Fibroblast of skin of left biceps (primary cell): ENCODE measurements at regions not wholly inside any gene's neighbourhood (a gene's known extent, or its start where the extent isn't known, plus 50 kb on each side); places are given as distances from the start of the nearest gene placed in this dataset.
A peak's percentile ranks its signal among the peaks of the same experiment; 100 is the strongest.
"Not testable (repeated sequence)": the region's sequence is repeated elsewhere in the genome, so short reads cannot be mapped to it uniquely, and the experiment has no call there.

Source experiments
- DNase-seq, 2 experiments: peaks; one replicate each; pipeline ENCODE4 v3.0.0-alpha.2; 2013; ENCODE audit warnings: low read depth in 2 of 2

- DNase-seq: no peak
These were observed 390.3 kb upstream of the PKN2 start for GRCh38 chr1:88293691-88294190.

DNA sequence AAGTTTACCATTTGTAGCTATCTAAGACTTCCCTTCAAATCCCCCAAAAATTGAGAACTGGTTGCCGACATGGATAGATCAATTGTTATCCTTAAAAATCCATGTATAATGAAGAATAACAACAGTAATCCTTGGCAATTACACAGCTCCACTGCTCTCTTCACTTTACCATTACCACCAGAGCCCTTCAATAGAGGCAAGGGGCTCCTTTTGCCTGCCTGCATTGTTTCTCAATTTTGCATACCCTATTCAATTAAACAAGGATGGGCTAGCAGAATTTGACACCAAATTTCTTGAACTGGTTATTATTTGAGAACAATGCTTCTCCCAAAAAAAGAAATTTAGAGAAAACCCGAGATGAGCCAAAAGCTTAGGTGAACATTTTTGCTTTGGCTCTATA, 387.8 kb upstream of the PKN2 start:
- no peak for DNase-seq

DNA sequence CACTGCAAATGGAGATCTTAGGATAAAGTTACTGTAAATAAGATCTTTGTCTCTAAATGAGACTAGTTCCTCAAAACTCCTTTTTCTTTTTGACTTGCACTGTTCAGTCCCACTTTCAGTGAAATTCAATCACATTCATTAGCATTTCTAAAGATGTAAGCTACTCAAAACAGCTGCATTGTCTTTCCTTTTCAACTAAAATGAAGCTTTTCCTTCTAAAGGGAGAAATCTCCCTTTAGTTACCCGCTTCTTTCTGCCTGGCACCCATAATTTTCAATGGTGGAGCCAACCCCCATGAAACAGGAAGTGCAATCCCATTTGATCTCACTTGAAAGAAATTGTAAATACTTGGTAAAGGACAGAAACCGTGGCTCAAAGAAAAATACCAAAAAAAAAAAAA, 387.4 kb upstream of the PKN2 start:
- DNase-seq: no peak

GRCh38 chr1:88298506-88298905, 385.6 kb upstream of the PKN2 start:
- no peak for DNase-seq

DNA sequence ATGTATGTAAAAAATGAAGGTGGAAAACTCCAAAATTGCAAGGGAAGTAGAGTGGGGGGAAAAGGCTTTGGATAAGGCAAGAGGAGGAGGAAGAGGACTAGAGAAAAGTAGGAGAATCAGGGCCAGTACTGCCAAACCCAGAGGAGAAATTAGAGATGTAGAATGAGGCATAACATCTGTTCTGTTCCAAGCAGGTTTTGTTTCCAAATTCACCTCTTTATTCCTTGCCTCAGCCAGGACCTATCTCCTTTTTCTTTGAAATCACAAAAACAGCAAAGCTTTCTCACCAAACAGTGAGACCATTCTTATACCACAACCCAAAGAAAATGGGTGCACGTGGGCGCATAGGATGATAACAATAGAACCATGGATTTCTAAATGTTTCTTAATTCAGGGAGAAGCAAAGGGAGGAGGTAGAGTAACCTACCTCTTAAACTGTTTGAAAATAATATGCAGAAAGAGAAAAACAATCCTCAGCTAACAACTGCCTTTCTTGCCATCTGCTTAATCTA, 383.3 kb upstream of the PKN2 start:
- no peak for DNase-seq

- peak; percentile 14 to 18 for DNase-seq
These were observed 381.1 kb upstream of the PKN2 start for GRCh38 chr1:88302843-88303486.

DNA sequence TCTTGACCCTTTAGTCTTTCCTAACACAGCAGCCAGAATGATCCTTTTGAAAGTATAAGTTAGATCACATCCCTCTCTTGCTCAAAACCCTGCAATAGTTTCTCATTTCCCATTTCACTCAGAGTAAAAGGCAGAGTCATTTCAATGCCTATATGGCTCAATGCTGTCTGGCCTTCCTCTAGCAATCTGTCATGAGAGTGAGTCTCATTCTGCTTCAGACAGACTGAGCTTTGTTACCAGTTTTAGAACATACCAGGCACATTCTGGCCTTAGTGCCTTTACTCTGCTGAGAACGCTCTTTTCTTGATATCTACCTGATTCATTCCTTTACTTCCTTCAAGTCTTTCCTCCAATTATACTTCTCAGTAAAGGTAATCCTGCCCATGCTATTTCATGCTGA, 372.8 kb upstream of the PKN2 start:
- DNase-seq: no peak

DNA sequence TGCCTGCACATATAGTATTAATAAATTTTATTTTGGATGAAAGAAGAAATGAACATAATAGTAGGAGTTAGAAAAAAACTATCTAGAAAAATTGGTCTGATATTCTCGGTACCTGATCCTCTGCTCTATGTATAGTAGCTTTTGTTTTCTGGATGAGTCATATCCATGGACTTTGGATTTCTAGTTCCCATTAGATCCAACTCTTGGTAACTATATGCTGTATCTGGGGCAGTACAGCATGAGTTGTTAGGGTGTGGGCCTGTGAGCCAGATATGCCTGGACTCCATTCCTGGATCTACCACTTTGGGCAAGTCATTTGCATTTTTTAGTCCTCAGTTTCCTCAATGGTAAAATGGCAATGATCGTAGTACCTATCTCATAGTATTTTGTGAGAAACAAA, 372.2 kb upstream of the PKN2 start:
- no peak for DNase-seq

- DNase-seq: no peak
These were observed 366.7 kb upstream of the PKN2 start for GRCh38 chr1:88317396-88317795.

DNA sequence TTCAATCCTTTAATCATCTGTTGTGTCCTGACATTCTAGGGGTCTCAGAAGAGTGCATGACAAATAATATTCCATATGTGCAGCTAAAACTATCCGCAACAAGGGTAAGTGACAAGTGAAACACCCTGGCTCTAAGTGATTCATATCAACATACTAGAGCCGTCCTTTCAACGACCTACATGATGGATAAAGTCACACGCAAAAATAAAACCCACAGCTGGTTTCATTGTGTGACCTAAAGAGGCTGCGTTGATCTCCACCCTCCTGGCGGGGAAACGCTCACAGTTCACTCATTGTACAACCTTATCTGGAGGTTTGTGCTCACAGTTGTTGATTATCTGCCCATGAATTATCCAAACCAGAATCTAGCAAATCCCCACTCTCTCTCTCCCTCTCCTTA, 365.3 kb upstream of the PKN2 start:
- DNase-seq: no peak

DNA sequence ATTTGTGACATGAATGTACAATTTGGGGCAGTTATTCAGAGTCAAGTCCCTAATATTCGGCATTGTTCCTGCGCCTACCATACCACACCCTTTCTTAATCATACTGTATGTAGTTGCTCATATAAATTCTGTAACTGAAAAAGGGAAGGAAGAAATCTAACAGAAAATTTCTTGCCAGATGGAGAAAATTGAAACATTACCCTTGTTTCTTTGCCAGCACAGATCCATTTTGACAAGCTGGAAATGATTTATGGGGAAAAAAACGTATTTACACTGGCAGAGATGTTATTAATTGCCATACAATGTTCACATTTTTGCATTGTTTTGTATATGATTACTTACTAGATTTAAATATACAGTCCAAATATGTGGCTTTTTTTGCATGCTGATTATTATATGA, 363.8 kb upstream of the PKN2 start:
- no peak for DNase-seq

GRCh38 chr1:88321706-88322105, 362.4 kb upstream of the PKN2 start:
- no peak for DNase-seq

GRCh38 chr1:88324899-88325298, 359.2 kb upstream of the PKN2 start:
- DNase-seq: no peak

DNA sequence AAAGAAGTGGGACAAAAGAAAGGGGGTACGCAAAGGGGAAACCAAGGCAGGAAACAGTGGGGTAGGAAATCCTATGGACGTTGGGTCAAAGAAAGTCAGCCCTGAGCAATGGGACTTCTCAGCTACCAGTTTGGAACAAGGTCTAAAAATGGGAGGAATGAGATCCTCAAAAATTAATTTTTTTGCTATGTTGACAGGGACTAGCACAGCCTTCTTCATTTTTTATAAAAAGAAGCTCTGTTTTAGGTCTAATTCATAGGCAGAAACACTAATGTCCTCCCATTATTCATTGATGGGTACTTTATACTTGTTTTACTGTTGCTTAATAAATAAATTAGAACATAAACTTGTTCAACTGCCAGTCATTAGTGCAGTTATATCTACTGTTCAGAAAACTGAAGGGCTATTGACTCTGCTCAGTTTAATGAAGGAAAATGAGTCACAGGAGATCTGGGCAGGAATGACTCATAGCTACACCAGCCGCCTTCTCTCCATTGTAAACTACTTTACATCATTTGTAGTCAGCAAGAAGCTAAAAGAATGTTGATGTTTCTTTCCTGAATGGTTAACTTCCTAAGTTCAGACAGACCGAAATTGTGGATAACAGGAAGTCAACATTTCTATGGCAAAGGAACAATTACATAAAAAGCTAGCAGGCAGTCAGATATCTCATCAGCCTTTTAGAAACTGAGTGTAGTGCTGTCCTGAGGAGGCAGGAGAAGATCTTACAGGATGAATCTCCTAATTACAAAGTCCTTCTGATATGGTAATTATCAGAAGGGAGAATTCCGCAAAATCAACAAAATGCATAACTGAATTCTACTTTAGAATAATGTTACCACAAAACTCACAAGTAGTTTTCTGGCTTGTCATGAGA, 356.4 kb upstream of the PKN2 start:
- peak; percentile 68 to 74 for DNase-seq

GRCh38 chr1:88330201-88330600, 353.9 kb upstream of the PKN2 start:
- DNase-seq: no peak

- no peak for DNase-seq
These were observed 350.9 kb upstream of the PKN2 start for GRCh38 chr1:88333086-88333695.

DNA sequence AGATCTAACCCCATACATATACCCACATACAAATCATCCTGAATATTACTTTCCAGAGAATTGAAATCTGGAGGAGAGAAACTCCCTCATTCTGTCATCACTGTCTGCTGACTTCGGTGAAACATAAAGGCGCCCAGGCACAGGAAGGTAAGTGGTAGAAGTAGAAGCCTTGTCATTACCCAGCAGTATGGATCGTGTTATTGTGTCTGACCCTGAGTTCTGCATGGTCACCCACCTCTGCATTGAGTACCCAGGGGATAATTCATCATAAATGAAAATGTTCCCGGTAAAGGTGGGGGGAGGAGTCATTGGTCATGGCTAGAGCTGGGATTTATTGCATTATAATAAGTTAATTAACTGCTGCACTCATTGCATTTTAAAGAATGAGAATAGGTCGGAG, 342.6 kb upstream of the PKN2 start:
- DNase-seq: no peak

DNA sequence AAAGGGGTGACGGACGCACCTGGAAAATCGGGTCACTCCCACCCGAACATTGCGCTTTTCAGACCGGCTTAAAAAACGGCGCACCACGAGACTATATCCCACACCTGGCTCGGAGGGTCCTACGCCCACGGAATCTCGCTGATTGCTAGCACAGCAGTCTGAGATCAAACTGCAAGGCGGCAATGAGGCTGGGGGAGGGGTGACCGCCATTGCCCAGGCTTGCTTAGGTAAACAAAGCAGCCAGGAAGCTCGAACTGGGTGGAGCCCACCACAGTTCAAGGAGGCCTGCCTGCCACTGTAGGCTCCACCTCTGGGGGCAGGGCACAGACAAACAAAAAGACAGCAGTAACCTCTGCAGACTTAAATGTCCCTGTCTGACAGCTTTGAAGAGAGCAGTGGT, 342.0 kb upstream of the PKN2 start:
- DNase-seq: not testable (repeated sequence)

GRCh38 chr1:88350648-88351047, 333.4 kb upstream of the PKN2 start:
- DNase-seq: no peak

GRCh38 chr1:88351960-88352359, 332.1 kb upstream of the PKN2 start:
- no peak for DNase-seq

- no peak for DNase-seq
These were observed 329.8 kb upstream of the PKN2 start for GRCh38 chr1:88354256-88354655.

DNA sequence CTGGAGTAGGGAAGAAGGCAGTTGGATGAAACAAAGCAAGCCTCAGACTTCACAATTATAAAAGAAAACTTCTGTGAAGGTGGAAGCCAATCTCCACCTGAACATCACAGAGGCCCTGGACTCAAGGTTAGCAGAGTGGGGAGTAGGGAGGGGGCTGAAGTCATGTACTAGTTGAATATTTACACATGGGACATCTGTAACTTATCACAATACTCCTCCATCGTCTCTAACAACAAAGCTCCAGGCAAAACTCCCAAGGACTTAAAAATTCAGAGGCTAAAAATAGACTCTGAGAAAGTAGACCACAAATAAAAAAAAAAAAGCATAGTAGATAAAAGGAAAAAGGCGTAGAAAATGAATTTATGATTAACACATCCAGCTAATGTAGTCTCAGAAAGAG, 326.3 kb upstream of the PKN2 start:
- DNase-seq: no peak
